Fibroblast of lung (primary cell): ENCODE measurements at regions not wholly inside any gene's neighbourhood (a gene's known extent, or its start where the extent isn't known, plus 50 kb on each side); places are given as distances from the start of the nearest gene placed in this dataset.

Experiments
- EZH2 ChIP-seq: IDR thresholded peaks from 2 replicates; pipeline ENCODE4 v1.5.1; 2012; ENCODE audit warnings: low read length, control low read depth, mild to moderate bottlenecking; ENCODE audit errors: missing control alignments
- TF ChIP-seq, protein P1 (sequence below), 2 donors: IDR thresholded peaks in 1 of 2; conservative IDR thresholded peaks in 1 of 2; 1 replicate in 1 of 2; 2 replicates in 1 of 2; pipeline ENCODE4 v1.5.1; 2011 to 2012; ENCODE audit warnings: low read length in 2 of 2, control low read depth in 1 of 2, inconsistent platforms in 1 of 2, low read depth in 1 of 2, mild to moderate bottlenecking in 1 of 2

DNA sequence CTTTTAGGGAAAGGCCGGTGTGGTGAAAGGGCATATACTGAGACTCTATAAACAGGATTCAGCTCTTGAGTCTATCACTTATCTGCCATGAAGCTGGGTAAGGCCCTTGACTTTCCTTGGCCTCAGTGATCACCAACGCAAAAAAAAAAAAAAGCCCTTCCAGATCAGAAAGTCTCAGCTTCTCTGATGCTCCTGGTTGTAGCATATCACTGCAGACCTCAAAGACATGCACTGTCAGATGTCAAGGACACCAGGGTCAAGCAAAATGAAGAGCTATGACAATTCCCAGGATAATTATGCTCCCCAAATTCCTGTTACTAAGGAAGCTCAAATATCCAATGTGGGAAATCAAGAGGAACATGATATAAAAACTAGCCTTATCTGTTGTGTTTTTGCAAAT is 68.3 kb upstream of the IFNE start:
- TF ChIP-seq EZH2, result no peak
- TF ChIP-seq, protein P1, sequence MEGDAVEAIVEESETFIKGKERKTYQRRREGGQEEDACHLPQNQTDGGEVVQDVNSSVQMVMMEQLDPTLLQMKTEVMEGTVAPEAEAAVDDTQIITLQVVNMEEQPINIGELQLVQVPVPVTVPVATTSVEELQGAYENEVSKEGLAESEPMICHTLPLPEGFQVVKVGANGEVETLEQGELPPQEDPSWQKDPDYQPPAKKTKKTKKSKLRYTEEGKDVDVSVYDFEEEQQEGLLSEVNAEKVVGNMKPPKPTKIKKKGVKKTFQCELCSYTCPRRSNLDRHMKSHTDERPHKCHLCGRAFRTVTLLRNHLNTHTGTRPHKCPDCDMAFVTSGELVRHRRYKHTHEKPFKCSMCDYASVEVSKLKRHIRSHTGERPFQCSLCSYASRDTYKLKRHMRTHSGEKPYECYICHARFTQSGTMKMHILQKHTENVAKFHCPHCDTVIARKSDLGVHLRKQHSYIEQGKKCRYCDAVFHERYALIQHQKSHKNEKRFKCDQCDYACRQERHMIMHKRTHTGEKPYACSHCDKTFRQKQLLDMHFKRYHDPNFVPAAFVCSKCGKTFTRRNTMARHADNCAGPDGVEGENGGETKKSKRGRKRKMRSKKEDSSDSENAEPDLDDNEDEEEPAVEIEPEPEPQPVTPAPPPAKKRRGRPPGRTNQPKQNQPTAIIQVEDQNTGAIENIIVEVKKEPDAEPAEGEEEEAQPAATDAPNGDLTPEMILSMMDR (conservative IDR thresholded peaks at IDR 0.05 in 1 of 2, IDR thresholded peaks at IDR 0.05 in 1 of 2; ENCODE audit: low read depth in 1 of 2, low read length in 2 of 2), result no peak
